Ascending aorta (tissue), 2 donors: ENCODE measurements at regions not wholly inside any gene's neighbourhood (a gene's known extent, or its start where the extent isn't known, plus 50 kb on each side); places are given as distances from the start of the nearest gene placed in this dataset.

Experiments used
- DNase-seq, 2 donors: peaks; one replicate each; pipeline ENCODE4 v3.0.0-alpha.2; 2019; ENCODE audit warnings: low spot score in 2 of 2
- H3K27ac ChIP-seq, 2 donors: fragments of 200-600 bp; sonication (generic); one replicate each; pipeline ENCODE4 v1.5.1; 2016 to 2017; ENCODE audit warnings: mild to moderate bottlenecking in 1 of 2
- H3K27me3 ChIP-seq: fragments of 200-600 bp; sonication (generic); one replicate; pipeline ENCODE4 v1.5.1; 2017
- H3K36me3 ChIP-seq, 2 donors: fragments of 200-600 bp; sonication (generic); one replicate each; pipeline ENCODE4 v1.5.1; 2016
- H3K4me1 ChIP-seq, 2 donors: fragments of 200-600 bp; sonication (generic); one replicate each; pipeline ENCODE4 v1.5.1; 2016 to 2017; ENCODE audit warnings: mild to moderate bottlenecking in 1 of 2
- H3K4me3 ChIP-seq, 2 donors: fragments of 200-600 bp; sonication (generic); one replicate each; pipeline ENCODE4 v1.5.1; 2016 to 2017; ENCODE audit warnings: mild to moderate bottlenecking in 1 of 2
- H3K9me3 ChIP-seq, 2 donors: fragments of 200-600 bp; sonication (generic); one replicate each; pipeline ENCODE4 v1.5.1; 2016
- CTCF ChIP-seq, 3 experiments: fragments of 200-600 bp in 2 of 3; fragments of 450-650 bp in 1 of 3; sonication (generic) in 2 of 3; IDR thresholded peaks; one replicate each; pipeline ENCODE4 v1.5.1; 2016 to 2019; ENCODE audit warnings: antibody characterized with exemption in 3 of 3, mild to moderate bottlenecking in 1 of 3, moderate library complexity in 1 of 3
- intact Hi-C: fragments of 100-400 bp; cut with DNase I; formaldehyde crosslinking; loops from one replicate; pipeline ENCODE4 v1.15.1; 2023

GRCh38 chr2:49514201-49514600, 359.9 kb upstream of the FSHR start:
- Histone ChIP-seq H3K27me3 (no peaks in the 10 kb centered on the region), H3K4me3 (no peak overlapping the region), H3K9me3 (no peaks in the 10 kb centered on the region), H3K36me3 (no peaks in the 10 kb centered on the region), H3K27ac (no peak overlapping the region), H3K4me1 (no peaks in the 10 kb centered on the region)
- no peak for TF ChIP-seq CTCF (IDR thresholded peaks at IDR 0.05)
- DNase-seq, result no peak
- intact Hi-C loops, result no loop called here

- intact Hi-C loops, result no loop called here
- no peaks in the 10 kb centered on the region for H3K27me3 ChIP-seq
- no peak overlapping the region for H3K27ac ChIP-seq
- H3K4me1 ChIP-seq, result no peaks in the 10 kb centered on the region
- H3K36me3 ChIP-seq, result no peaks in the 10 kb centered on the region
- no peak for DNase-seq
- H3K9me3 ChIP-seq, result peaks cover 0 to 6% of the 10 kb centered on the region in 2 donors
- no peak overlapping the region for H3K4me3 ChIP-seq
- peak in 1 of 3 experiments; percentile 6 for TF ChIP-seq CTCF (IDR thresholded peaks at IDR 0.05)
Measured at GRCh38 chr2:49490710-49491109, 336.4 kb upstream of the FSHR start.

DNA sequence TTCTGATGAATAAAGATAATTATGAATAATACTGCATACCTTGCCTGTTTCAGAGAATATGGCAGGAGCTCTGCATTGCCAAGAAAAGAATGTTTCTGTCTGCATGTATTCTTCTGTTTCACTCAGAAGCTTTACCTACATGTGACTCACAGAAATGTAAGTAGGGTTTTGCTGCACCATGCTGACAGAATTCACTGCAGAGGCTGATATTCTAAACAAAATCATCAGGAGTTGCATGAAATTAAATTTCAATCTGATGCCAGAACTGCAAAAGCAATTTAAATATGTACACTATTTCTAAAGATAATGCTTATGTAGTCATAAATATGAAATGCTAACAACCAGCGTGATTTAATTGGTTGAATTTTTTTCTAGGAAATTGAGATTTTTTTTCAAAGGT, 332.8 kb upstream of the FSHR start:
- Histone ChIP-seq H3K4me3 (no peak overlapping the region), H3K27me3 (no peaks in the 10 kb centered on the region), H3K27ac (no peak overlapping the region), H3K4me1 (no peaks in the 10 kb centered on the region), H3K36me3 (no peaks in the 10 kb centered on the region), H3K9me3 (peaks cover 0 to 6% of the 10 kb centered on the region in 2 donors)
- DNase-seq, result no peak
- no peak for TF ChIP-seq CTCF (IDR thresholded peaks at IDR 0.05)
- intact Hi-C loops, result no loop called here

- Histone ChIP-seq H3K27me3 (no peaks in the 10 kb centered on the region), H3K9me3 (no peaks in the 10 kb centered on the region), H3K4me3 (no peak overlapping the region), H3K4me1 (no peaks in the 10 kb centered on the region), H3K27ac (no peak overlapping the region), H3K36me3 (no peaks in the 10 kb centered on the region)
- no peak for DNase-seq
- no peak for TF ChIP-seq CTCF (IDR thresholded peaks at IDR 0.05)
- intact Hi-C loops, result no loop called here
Measured at GRCh38 chr2:49480520-49480919, 326.2 kb upstream of the FSHR start.

DNA sequence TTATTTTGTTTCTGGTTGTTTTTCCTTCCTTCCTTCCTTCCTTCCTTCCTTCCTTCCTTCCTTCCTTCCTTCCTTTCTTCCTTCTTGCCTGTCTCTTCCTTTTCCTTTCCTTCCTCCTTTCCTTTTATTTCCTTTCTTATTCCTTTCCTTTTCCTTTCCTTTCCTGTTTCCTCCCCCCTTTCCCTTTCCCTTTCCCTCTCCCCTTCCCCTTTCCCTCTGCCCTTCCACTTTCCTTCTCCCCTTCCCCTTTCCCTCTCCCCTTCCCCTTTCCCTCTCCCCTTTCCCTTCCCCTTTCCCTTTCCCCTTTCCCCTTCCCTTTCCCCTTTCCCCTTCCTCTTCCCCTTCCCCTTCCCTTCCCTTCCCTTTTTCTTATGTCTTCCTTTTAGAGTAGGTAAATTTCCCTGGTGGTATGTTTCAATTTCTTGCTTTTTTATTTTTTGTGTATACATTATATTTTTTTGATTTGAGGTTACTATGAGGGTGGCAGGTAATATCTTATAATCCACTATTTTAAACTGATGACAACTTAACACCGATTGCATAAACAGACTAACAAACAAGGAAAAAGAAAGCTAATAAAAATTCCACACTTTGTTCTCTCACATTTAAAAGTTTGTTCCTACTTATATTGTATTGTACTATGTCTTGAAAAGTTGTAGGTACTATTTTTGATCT, 311.0 kb upstream of the FSHR start:
- Histone ChIP-seq H3K27ac (no peak overlapping the region), H3K4me1 (no peaks in the 10 kb centered on the region), H3K4me3 (no peak overlapping the region), H3K27me3 (no peaks in the 10 kb centered on the region), H3K36me3 (no peaks in the 10 kb centered on the region), H3K9me3 (peaks cover 0 to 3% of the 10 kb centered on the region in 2 donors)
- intact Hi-C loops, result no loop called here
- DNase-seq, result no peak
- no peak for TF ChIP-seq CTCF (IDR thresholded peaks at IDR 0.05)
